Transverse colon (tissue), 3 donors: ENCODE measurements at regions not wholly inside any gene's neighbourhood (a gene's known extent, or its start where the extent isn't known, plus 50 kb on each side); places are given as distances from the start of the nearest gene placed in this dataset.

Experiments
- EP300 ChIP-seq: sonication (generic); formaldehyde crosslinking; IDR thresholded peaks from one replicate; pipeline ENCODE4 v1.6.1; 2017; ENCODE audit warnings: antibody characterized with exemption, low read depth
- POLR2A ChIP-seq: fragments of 450-650 bp; IDR thresholded peaks from one replicate; pipeline ENCODE4 v1.6.1; 2016; ENCODE audit warnings: antibody characterized with exemption, mild to moderate bottlenecking, moderate library complexity
- TF ChIP-seq, protein P1 (sequence below), 5 experiments: fragments of 200-600 bp in 3 of 5; fragments of 450-650 bp in 2 of 5; sonication (generic) in 3 of 5; IDR thresholded peaks; 1 replicate in 2 of 5; 2 replicates in 3 of 5; pipeline ENCODE4 v1.5.1; 2016 to 2017; ENCODE audit warnings: antibody characterized with exemption in 5 of 5, inconsistent platforms in 3 of 5, mild to moderate bottlenecking in 2 of 5, moderate library complexity in 1 of 5

DNA sequence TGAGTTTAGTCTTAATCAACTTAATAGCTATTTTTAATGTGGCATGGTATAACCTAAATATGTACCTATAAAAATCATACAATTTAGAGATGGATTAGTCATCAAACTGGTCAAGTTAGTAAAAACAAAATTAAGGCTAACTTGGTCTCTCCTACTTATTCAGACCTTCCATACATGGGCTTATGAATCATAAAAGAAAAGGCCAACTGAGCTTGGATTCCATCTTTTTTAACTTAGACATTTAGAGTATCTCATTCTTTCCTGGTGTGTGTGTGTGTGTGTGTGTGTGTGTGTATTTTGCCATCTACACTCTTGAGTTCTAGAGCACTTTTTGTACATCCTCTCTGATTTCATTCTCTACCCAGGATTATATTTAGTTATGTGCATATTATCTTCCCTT, 637.5 kb downstream of the PLCL1 start:
- TF ChIP-seq, protein P1, sequence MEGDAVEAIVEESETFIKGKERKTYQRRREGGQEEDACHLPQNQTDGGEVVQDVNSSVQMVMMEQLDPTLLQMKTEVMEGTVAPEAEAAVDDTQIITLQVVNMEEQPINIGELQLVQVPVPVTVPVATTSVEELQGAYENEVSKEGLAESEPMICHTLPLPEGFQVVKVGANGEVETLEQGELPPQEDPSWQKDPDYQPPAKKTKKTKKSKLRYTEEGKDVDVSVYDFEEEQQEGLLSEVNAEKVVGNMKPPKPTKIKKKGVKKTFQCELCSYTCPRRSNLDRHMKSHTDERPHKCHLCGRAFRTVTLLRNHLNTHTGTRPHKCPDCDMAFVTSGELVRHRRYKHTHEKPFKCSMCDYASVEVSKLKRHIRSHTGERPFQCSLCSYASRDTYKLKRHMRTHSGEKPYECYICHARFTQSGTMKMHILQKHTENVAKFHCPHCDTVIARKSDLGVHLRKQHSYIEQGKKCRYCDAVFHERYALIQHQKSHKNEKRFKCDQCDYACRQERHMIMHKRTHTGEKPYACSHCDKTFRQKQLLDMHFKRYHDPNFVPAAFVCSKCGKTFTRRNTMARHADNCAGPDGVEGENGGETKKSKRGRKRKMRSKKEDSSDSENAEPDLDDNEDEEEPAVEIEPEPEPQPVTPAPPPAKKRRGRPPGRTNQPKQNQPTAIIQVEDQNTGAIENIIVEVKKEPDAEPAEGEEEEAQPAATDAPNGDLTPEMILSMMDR (IDR thresholded peaks at IDR 0.05), result no peak
- no peak for TF ChIP-seq POLR2A
- no peak for TF ChIP-seq EP300
